HG03039 (cell line): ENCODE measurements at regions not wholly inside any gene's neighbourhood (a gene's known extent, or its start where the extent isn't known, plus 50 kb on each side); places are given as distances from the start of the nearest gene placed in this dataset.

Experiments
- ATAC-seq: cut with Tn5 transposase; IDR thresholded peaks from one replicate; pipeline ENCODE4 v1.9.1; 2021; ENCODE audit warnings: mild to moderate bottlenecking, moderate library complexity; ENCODE audit not compliant: unreplicated experiment

DNA sequence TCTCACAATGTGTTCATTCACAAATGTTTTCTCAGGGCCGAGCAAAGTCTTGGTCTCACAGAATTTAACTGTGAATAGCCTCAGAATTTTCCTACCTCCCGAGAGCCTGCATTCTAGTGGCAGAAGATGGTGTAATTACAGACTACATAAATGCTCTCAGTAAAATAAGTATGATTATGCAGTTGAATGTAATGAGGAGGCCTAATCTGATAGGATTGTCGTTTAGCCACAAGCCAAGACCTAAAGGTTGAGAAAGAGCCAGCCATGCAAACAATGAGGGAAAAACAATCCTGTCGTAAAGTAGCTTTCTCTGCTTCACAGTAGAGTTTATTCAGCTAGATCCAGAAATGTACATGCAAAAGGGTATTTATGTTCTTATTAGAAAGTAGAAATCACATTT lies 607.8 kb upstream of the B3GALT2 start:
- no peak for ATAC-seq

DNA sequence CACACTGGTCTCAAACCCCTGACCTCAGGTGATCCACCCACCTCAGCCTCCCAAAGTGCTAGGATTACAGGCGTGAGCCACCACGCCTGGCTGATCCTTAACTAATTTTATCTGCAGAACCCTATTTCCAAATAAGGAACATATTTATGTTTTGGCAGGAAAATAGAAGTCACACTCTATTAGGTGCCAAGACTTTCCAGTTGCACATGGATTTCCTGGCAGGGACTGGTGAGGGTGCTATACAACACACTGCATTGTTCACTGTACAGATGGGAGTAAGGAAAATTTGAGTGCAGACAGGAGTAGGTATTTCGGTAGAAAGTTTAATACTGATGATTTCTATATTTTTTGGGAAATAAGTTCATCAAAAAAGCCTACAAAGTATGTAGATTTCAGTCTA lies 605.3 kb upstream of the B3GALT2 start:
- ATAC-seq = no peak

DNA sequence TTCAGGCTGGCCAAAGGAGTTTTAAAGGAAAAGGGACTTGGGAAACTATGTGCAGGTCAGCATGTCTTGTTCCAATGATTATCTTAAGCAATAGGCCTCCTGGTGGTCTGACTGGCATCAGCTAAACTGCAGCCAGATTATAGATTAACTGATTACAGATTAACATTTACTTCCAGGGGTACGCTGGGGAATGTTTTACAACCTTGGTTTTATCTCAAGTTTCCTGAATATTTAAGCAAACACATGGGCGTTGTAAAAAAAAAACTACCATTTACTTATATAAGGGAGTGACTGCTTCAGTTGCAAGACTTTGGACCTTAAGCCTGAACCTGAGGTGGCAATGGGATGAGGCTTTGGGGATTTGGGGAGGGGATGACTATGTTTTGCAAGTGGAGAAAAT lies 600.6 kb upstream of the B3GALT2 start:
- ATAC-seq = no peak

DNA sequence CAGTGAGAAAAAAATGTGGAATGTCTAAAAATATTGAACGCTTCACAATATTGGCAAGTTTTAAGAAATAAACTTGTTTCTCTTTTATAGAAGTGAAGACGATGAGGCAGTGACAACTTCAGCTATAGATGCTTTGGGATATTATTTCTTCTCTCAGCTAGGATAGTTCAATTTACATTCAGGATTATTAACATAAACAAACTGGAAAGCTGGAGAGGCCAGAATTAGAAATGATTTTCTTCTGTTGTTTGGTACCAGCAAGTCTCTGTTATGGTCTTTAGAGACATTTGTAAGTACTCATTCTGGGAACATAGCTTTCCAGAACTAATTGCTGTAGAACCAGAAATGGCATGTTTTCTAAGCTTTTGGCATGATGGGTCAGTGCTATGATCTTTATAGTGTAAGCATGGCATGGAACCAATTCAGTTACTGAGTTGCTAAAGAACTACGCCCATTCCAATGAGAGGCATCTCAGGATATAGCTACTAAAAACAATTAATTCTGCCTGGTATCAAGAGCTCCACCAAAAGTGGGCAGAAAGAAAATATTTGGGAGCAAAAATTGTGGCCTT lies 599.5 kb upstream of the B3GALT2 start:
- ATAC-seq = no peak

DNA sequence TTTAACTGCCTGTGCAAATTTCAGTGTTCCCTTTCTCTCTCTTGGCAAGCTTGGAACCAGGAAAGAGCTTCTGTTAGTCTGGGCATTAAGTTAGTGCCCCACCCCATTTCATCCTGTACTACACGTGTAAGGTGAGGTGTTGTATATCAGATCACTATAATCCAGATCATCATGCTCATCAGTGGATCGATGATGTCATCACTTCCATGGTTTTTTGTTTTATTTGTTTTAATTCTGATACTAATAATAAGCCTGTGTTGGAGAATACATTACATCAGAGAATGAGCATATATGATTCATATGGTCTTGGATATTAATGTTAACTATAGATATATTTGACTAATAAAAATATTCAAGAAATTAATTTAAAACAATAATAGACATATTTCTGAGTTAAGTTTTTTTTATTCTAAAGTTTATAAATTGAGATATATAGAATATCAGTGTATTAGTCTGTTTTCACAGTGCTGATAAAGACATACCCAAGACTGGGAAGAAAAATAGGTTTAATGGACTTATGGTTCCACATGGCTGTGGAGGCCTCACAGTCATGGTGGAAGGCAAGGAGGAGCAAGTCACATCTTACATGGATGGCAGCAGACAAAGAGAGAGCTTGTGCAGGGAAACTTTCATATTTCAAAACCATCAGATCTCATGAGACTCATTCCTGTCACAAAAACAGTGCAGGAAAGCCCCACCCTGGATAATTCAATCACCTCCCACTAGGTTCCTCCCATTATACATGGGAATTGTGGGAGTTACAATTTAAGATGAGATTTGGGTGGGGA lies 588.3 kb upstream of the B3GALT2 start:
- no peak for ATAC-seq

DNA sequence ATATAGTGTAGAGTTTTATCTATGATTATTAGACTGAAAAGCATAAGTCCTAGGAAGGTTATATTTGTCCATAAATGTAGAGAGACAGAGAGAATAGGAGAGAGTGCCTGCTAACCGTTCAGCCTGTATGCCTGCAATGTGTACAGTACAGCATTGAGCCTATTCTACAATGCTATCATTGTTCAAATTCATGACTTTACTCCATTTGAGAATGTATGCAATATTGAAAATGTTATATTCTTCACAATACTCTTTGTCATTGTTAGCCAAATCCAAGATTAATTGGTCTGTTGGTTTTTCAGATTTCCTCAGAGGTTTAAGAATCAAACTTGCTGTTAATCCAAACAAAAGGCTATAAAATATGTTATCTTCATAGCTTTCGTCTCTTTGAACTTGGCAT lies 585.2 kb upstream of the B3GALT2 start:
- ATAC-seq = no peak

DNA sequence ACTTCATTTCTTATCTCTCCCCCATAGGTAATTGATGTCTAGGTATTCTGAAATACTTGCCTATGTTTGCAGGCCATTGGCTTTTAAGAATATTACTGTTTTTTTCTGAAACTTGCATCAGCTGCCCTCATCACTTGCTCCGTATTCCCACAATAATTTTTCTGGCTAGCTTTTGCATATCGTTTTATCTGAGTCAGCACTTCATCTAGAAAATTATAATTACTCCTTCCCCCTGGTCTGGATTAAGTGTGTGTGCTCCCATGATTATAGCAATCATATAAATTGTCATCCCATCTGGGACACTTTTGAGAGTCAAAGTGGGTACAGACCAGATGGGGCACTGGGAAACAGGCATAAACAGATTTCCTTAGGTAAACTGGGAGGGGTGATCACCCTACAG lies 583.2 kb upstream of the B3GALT2 start:
- ATAC-seq = no peak

DNA sequence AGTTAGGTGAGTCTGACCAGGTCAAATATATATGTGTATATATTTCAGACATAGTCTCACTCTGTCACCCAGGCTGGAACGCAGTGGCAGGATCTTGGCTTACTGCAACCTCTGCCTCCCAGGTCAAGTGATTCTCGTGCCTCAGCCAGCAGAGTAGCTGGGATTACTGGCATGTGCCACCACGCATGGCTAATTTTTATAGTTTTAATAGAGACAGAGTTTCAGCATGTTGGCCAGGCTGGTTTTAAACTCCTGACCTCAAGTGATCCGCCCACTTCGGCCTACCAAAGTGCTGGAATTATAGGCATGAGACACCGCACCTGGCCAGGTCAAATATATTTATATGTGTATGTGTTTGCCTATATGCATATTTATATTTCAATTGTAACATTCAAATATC lies 581.5 kb upstream of the B3GALT2 start:
- no peak for ATAC-seq

DNA sequence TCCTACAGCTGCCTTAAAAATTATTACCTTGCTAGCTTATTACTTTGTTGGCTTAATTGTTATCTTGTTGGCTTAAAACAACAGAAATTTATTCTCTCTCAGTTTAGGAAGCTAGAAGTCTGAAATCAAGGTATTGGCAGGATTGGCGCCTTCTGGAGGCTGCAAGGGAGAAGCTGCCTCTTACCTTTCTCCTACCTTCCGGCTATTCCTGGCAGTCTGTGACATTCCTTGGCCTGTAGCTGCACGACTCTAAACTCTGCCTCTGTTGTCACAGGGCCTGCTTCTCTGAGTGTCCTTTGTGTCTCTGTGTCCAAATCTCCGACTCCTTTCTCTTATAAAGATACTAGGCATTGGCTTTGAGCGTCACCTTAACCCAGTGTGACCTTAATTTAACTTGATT lies 579.9 kb upstream of the B3GALT2 start:
- ATAC-seq = no peak

DNA sequence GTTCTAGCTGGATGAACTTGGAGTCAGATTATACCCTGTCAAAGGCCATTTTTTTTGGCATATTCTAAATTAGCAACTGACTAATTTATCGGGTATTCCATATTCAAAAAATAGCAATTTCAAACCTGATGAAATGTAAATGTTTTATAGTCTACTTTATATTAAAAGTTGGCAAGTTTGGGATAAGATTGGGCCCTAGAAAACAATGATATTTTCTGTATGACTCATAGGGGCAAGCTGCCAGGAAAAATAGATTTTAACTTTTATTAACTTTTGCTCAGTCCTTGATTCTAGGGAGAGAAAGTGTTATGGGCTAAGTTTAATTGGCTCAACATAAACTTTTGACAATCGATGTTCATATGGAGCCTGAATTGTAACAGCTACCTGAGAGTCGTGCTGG lies 576.9 kb upstream of the B3GALT2 start:
- no peak for ATAC-seq

DNA sequence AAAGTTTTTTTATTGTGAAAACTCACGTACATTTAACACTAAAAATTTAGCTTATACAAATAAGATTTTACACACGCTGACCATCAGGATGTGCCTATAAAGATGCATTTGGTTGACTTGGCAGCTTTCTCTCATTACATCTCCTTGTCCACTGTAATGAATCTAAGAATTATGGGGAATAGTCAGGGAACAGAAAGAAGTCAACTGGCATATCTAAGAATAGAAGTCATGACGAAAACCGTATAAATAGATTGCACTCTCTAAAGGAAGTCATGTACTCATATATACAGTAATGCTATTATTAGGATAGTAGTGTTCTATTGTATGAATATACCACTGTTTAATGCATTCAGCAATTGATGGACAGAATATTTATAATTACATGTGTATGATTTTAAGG lies 575.8 kb upstream of the B3GALT2 start:
- no peak for ATAC-seq

DNA sequence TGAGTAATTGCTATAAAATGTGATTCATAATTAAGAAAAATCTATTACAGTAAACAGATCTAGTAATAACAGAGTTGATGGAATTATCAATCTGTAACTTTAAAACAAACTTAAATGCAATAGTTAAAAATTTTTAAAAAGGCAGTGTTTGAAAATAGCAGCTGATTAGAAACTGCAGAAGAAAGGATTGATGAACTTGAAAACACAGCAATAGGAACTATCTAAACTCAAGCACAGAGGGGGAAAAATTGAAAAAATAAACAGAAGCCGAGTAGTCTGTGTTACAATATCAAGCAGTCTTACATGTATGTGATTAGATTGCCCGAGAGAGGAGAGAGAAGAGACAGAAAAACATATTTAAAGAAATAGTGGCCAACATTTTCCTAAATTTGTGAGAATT lies 569.0 kb upstream of the B3GALT2 start:
- no peak for ATAC-seq

DNA sequence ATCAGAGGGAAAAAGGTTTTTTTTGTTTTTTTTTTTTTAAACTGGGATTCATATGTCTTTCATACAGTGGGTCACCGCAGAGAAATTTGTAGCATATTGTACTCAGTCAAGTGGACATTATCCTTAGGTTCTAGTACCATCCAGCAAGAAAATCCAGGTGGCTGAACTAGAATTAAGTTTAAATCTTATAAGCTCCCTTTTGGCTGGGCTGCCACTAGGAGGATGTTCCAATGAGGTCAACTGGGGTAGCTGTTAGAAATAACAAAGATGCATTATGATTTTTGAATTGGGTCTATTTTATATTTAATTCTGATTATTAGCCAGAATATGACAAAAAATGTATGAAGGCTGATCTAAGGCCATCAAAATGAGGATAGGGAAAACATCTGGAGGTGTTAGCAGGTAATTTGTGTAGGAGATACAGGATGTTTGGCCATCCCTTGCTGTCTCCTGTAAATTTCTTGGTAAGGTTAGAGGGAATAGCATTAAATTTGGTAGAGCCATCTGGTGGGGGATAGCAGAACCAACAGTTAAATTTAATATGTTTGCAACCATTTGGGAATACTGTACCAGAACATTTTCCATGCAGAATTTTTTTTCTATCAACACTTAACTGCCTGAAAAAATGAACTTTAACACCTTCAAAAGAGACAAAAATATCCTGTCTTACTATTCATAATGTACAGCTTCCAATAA lies 568.5 kb upstream of the B3GALT2 start:
- ATAC-seq = no peak

DNA sequence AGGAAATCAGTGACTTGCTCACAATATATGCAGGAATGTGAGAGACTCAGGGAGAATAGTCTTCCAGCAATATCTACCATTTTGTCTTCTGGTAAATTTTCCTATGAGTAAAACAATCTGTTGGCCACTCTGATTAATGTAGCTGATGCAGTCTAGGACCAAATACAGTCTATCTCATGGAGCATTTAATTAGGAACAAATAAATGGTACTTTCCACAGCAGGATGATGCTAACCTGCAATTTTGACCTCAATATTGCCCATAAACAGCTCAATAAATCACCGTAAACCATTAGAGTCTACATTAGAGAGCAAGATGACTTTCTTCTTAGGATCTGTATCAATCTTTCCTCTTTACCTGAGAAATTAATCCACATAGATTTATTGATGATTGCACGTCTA lies 567.7 kb upstream of the B3GALT2 start:
- no peak for ATAC-seq

DNA sequence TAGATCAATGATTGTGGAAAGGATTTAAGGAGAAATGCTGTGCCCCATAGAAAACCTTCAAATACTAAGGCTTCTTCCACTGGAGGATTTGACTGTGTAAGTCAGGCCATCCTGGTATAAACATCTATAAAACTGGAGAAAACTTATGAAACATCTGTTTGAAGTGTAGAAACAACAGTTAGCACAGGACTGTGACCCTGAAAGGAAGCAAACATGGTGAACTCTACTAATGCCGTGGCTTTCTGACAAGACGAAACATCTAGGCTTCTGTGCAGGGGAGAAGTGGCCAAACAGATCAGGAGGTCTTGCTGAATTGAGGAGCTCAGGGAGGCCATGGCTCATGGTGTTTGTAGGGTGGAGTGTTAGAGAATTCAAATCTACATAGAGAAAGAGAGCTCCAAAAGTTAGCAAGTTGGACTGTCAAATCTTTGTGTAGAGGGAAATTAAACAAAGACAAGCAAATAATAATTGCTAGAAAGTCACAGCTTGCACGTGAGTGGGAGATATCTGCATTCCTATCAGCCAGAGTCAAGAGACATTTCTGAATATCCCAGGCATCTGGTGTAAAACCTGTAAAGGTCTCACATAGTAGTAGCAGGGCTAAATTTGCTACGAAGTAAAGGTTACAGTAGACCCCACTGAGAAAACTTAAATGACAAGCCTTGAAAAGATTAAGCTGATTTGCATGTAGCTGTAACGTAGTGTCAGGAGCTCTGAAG lies 566.8 kb upstream of the B3GALT2 start:
- no peak for ATAC-seq

DNA sequence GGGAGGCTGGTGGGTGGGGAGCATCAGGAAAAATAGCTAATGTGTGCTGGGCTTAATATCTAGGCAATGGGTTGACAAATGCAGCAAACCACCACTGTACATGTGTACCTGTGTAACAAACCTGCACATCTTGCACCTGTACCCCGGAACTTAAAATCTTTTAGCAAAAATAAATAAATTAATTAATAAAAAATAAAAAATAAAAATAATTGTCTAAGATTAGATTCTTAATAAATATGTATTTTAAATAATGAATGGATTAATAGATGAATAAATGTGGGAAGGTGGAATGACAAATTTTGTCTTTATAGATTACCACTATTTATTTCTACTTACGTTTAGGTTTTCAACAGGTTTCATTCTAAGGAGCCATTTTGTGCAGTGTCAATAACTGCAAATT lies 563.5 kb upstream of the B3GALT2 start:
- no peak for ATAC-seq

DNA sequence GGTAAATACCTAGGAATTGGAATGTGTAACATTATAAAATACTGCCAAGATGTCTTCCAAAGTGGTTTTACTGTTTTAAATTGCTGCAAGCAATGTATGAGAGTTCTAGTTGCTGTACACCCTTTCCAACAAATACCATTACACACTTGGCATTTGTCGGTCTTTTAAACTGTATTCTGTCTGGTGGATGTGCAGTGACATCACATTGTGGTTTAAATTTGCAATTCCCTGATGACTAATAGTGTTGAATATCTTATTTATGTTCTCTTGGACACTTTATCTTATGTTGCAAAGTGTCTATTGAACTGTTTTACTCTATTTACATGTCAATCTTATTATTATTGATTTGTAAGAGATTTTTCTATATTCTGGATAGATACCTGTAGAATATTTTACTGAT lies 561.2 kb upstream of the B3GALT2 start:
- ATAC-seq = no peak

DNA sequence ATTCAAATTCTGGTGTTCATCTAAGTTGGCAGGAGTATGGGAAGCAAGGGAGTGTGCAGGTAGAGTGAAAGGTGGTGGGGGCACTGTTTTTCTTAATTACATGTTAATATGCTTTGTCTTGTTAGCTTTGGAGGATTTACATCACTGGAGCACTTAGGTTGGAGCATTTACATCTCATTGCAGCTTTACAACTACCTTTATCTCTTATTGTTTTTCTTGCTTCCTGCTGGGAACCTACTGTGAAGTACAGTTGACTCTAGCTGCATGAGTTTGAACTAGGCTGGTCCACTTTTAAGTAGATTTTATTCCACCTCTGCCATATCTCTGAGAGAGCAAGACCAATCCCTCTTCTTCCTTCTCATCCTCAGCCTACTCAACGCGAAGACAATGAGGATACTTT lies 554.8 kb upstream of the B3GALT2 start:
- ATAC-seq = no peak

DNA sequence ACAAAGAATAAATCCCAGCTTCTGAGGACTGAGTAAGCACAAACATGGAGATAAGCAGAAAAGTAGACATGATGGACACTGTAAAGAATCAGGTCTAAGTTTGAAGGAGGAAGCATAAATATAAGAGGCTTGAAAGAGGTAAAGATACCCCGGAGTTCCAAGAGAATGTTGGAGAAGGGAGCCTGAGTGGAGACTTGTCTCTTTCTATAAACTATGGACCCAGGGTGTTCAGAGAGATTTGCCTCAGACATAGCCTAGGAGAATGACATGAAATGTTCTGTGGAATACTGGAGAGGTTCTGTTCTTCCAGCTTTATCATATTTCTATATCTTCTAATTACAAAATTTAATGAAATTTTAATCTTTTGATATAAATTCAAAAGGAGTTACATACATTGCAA lies 554.3 kb upstream of the B3GALT2 start:
- no peak for ATAC-seq

DNA sequence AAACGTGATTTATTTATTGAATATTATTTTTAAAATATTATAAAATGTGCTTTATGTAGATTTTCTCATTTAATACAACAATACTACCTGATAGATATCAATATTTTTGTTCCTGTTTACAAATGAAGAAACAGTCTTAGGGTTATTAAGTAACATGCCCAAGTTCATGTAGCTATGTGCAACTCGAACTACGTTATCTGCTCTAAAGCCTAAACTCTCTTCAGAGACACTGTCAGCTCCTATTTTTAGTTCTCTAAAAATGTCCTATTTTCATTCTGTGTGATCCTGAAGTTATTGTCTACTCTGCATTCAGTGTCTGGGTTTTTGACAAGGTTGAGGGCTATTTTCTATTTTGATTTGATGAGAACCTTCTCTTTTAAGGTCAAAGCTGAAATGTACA lies 550.1 kb upstream of the B3GALT2 start:
- no peak for ATAC-seq

DNA sequence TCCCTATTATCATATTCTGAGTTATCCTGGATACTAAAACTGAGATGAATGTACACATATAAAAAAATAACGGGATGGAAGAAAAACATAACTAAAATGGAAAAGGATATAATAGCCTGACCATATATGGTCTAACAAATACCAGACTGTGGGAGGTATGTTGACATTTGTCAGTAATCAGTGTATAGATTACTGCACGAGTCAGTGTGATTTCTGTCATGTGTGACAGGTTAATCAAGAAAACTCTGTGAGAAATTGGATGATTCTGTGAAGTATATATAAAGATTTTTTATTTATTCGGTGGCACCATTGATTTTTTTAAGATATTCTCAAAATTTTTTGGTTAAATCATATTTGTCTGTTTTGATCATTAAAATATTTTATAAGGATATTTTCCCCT lies 547.3 kb upstream of the B3GALT2 start:
- ATAC-seq = no peak

DNA sequence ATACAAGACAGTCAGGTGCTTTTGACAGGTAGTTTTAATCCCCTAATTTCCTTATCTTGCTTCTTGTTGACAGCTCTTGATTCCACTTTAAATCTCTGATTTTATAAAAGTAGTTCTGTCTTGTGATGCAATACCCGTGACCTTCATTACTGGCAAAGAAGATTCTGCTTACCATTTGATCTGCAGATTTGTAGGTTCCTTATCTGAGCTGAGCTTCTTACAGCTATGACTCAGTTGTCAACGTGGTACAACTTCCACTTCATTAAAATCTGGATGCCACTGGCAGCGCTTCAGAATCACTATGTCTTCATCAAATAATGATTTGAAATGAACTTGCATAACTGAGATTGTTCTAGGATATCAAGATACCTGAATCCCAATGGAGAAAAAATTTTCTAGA lies 543.6 kb upstream of the B3GALT2 start:
- ATAC-seq = no peak
